GM12875 (cell line): ENCODE measurements at regions not wholly inside any gene's neighbourhood (a gene's known extent, or its start where the extent isn't known, plus 50 kb on each side); places are given as distances from the start of the nearest gene placed in this dataset.

Source experiments
- H3K4me3 ChIP-seq: one replicate; pipeline ENCODE4 v1.5.1; 2011; ENCODE audit warnings: low read depth, low read length, control low read depth
- TF ChIP-seq, protein P1 (sequence below): IDR thresholded peaks from 2 replicates; pipeline ENCODE4 v1.5.1; 2011; ENCODE audit warnings: low read depth, mild to moderate bottlenecking, control low read depth, inconsistent platforms, low read length, moderate library complexity, borderline replicate concordance; ENCODE audit not compliant: insufficient read depth

GRCh38 chr9:71331603-71332002 lies 210.2 kb upstream of the TRPM3 start:
- no peak overlapping the region for H3K4me3 ChIP-seq
- TF ChIP-seq, protein P1, sequence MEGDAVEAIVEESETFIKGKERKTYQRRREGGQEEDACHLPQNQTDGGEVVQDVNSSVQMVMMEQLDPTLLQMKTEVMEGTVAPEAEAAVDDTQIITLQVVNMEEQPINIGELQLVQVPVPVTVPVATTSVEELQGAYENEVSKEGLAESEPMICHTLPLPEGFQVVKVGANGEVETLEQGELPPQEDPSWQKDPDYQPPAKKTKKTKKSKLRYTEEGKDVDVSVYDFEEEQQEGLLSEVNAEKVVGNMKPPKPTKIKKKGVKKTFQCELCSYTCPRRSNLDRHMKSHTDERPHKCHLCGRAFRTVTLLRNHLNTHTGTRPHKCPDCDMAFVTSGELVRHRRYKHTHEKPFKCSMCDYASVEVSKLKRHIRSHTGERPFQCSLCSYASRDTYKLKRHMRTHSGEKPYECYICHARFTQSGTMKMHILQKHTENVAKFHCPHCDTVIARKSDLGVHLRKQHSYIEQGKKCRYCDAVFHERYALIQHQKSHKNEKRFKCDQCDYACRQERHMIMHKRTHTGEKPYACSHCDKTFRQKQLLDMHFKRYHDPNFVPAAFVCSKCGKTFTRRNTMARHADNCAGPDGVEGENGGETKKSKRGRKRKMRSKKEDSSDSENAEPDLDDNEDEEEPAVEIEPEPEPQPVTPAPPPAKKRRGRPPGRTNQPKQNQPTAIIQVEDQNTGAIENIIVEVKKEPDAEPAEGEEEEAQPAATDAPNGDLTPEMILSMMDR, result no peak

DNA sequence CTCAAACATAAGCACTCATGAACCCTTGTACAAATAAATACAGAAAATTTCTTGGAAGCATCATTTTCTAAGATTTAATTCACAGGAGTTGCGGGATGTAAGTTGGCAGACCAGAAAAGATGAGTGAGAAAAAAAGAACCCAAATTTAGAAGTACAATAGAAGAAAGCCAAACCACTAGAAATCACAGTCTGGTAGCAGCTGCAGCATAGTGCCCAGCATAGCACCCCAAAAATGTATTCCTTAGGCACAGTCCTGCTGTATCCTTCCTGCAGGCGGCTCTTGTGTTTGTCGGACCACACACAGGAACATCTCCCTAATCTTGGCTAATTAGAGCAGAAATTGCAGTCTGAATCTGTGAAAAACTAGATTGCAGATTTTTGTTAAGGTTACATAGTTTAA lies 208.5 kb upstream of the TRPM3 start:
- no peak overlapping the region for H3K4me3 ChIP-seq
- TF ChIP-seq, protein P1, result no peak

DNA sequence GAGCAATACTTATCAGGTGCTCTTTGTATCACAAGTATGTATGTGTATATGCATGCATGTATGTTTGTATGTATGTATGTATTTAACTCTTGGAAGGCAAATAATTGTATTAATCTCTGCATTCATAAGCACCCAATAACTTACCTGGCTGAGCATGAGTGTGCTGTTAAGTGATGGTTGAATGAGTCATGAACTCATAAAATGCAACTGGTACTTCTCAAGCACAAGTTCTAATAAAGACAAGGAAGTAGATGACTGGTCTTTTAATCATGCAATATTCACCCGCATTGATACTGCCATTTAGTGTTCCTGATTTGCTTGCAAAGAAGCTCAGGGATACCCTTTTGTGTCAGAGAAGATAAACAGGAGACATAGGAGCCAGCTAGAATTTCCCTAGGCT lies 204.9 kb upstream of the TRPM3 start:
- TF ChIP-seq, protein P1, result no peak
- H3K4me3 ChIP-seq, result no peak overlapping the region

DNA sequence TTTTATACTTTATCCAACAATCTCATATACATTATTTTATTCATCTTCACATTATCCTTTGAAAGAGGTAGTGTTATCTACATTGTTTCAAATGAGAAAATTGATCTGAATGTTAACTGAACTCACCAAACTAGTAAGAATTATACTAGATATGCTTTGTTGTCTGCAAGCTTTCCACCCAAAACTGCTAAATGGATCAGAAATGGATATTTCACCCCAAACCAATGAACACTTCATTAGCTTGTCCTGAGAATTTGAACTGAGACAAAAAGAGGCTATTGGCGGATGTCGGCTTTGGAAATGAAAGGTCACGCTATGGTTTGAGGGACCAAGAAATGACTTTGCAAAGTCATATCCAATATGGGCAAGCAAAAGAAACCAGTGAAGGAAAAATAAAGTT lies 201.9 kb upstream of the TRPM3 start:
- TF ChIP-seq, protein P1, result no peak
- H3K4me3 ChIP-seq, result no peak overlapping the region

GRCh38 chr9:71322311-71322710 lies 200.9 kb upstream of the TRPM3 start:
- H3K4me3 ChIP-seq, result no peak overlapping the region
- TF ChIP-seq, protein P1, result no peak

GRCh38 chr9:71308454-71308853 lies 187.0 kb upstream of the TRPM3 start:
- TF ChIP-seq, protein P1, result no peak
- no peak overlapping the region for H3K4me3 ChIP-seq

DNA sequence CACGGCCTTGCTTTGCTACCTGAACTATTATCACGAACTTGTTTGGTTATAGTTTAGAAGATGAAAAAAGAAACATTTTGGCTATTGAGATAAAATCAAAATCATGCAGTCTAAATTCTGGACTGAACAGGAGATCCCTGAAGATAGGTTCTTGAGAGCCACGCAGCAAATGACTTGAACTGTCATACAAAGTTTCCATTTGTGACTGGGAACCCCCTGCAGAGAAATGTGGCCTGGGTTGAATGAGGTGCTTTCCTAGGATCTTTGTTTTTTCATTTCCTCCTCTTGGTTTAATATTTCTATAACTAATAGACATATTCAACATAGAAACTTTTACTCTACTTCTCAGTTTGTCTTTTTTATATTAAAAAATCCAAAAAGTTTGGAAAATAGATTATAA lies 184.7 kb upstream of the TRPM3 start:
- TF ChIP-seq, protein P1, result no peak

More for the DNA sequence above, 184.7 kb upstream of the TRPM3 start:
- no peak overlapping the region for H3K4me3 ChIP-seq
